Calu3 (cell line): ENCODE measurements at regions not wholly inside any gene's neighbourhood (a gene's known extent, or its start where the extent isn't known, plus 50 kb on each side); places are given as distances from the start of the nearest gene placed in this dataset.

Source experiments
- BruUV-seq: library from RNA; stranded (reverse); fragments of 400-500 nt; replicated peaks from 2 replicates; lab custom pipeline; 2021; lab: Mats Ljungman, UMichigan
- CTCF ChIA-PET: fragments of 300-600 bp; sonication (Branson Sonifier 250); formaldehyde crosslinking; loops from one replicate; lab custom pipeline; 2022; ENCODE audit warnings: antibody characterized with exemption; lab: Charles Lee
- DNase-seq: peaks from one replicate; pipeline ENCODE4 v3.0.0; 2022
- H3K27ac Mint-ChIP-seq: one replicate; pipeline ENCODE4 v1.8.0; 2022; ENCODE audit warnings: mixed read lengths; ENCODE audit not compliant: unreplicated experiment
- H3K27me3 Mint-ChIP-seq: one replicate; pipeline ENCODE4 v1.8.0; 2022; ENCODE audit warnings: mixed read lengths; ENCODE audit not compliant: unreplicated experiment
- H3K36me3 Mint-ChIP-seq: one replicate; pipeline ENCODE4 v1.8.0; 2022; ENCODE audit warnings: mild to moderate bottlenecking, moderate library complexity, mixed read lengths; ENCODE audit not compliant: insufficient read depth, unreplicated experiment
- H3K4me1 Mint-ChIP-seq: one replicate; pipeline ENCODE4 v1.8.0; 2022; ENCODE audit warnings: mild to moderate bottlenecking, low read depth, mixed read lengths; ENCODE audit not compliant: unreplicated experiment
- H3K4me3 Mint-ChIP-seq: one replicate; pipeline ENCODE4 v1.8.0; 2022; ENCODE audit warnings: mild to moderate bottlenecking, low read depth, moderate library complexity, mixed read lengths; ENCODE audit not compliant: unreplicated experiment
- H3K9me3 Mint-ChIP-seq: one replicate; pipeline ENCODE4 v1.8.0; 2022; ENCODE audit warnings: low read depth, mixed read lengths; ENCODE audit not compliant: unreplicated experiment
- intact Hi-C: fragments of 100-400 bp; cut with micrococcal nuclease; formaldehyde crosslinking; loops from one replicate; pipeline ENCODE4 v1.10.0; 2022; ENCODE audit not compliant: unreplicated experiment
- TF ChIP-seq, protein P1 (sequence below): fragments of 200-600 bp; IDR thresholded peaks from one replicate; pipeline ENCODE4 v1.8.0; 2022; ENCODE audit warnings: antibody characterized with exemption; ENCODE audit not compliant: unreplicated experiment

GRCh38 chr11:92111287-92111686 is 113.3 kb upstream of the FAT3 start:
- intact Hi-C loops: no loop called here
- Mint-ChIP-seq H3K9me3 (peaks cover 2% of the 10 kb centered on the region), H3K27me3 (no peaks in the 10 kb centered on the region), H3K36me3 (no peaks in the 10 kb centered on the region), H3K4me1 (no peaks in the 10 kb centered on the region), H3K4me3 (no peak overlapping the region), H3K27ac (no peak overlapping the region)
- CTCF ChIA-PET: no interaction called here
- TF ChIP-seq, protein P1, sequence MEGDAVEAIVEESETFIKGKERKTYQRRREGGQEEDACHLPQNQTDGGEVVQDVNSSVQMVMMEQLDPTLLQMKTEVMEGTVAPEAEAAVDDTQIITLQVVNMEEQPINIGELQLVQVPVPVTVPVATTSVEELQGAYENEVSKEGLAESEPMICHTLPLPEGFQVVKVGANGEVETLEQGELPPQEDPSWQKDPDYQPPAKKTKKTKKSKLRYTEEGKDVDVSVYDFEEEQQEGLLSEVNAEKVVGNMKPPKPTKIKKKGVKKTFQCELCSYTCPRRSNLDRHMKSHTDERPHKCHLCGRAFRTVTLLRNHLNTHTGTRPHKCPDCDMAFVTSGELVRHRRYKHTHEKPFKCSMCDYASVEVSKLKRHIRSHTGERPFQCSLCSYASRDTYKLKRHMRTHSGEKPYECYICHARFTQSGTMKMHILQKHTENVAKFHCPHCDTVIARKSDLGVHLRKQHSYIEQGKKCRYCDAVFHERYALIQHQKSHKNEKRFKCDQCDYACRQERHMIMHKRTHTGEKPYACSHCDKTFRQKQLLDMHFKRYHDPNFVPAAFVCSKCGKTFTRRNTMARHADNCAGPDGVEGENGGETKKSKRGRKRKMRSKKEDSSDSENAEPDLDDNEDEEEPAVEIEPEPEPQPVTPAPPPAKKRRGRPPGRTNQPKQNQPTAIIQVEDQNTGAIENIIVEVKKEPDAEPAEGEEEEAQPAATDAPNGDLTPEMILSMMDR: no peak
- no TSS peak for BruUV-seq
- no peak for DNase-seq

- TF ChIP-seq, protein P1: no peak
- intact Hi-C loops: no loop called here
- Mint-ChIP-seq H3K9me3 (no peaks in the 10 kb centered on the region), H3K27me3 (no peaks in the 10 kb centered on the region), H3K36me3 (no peaks in the 10 kb centered on the region), H3K4me3 (no peak overlapping the region), H3K27ac (no peak overlapping the region), H3K4me1 (no peaks in the 10 kb centered on the region)
- no peak for DNase-seq
- CTCF ChIA-PET: no interaction called here
- BruUV-seq: no TSS peak
Measured at GRCh38 chr11:92109466-92109865, 115.2 kb upstream of the FAT3 start.

DNA sequence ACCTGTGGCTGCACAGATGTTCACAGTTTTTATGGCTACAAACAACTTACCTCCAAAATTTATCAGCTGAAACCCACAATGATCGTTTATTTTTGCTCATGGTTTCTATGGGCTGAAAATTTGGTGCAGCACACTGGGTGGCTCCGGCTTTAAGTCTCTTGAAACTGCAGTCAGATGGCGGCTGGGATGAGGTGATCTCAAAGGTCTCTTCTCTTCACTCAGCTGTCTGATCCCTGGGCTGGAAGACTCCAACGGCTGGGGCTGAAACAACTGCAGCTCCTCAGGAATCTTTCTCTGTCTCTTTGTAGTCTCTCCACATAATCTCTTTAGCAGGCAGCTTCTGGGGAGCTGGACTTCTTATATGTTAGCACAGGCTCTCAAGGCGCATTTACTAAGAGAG is 117.3 kb upstream of the FAT3 start:
- Mint-ChIP-seq H3K4me1 (no peaks in the 10 kb centered on the region), H3K27ac (no peak overlapping the region), H3K36me3 (no peaks in the 10 kb centered on the region), H3K4me3 (no peak overlapping the region), H3K27me3 (no peaks in the 10 kb centered on the region), H3K9me3 (no peaks in the 10 kb centered on the region)
- intact Hi-C loops: no loop called here
- CTCF ChIA-PET: no interaction called here
- TF ChIP-seq, protein P1: no peak
- DNase-seq: no peak
- BruUV-seq: no TSS peak

GRCh38 chr11:92104349-92104748 is 120.3 kb upstream of the FAT3 start:
- H3K4me1 Mint-ChIP-seq: no peaks in the 10 kb centered on the region
- H3K27me3 Mint-ChIP-seq: no peaks in the 10 kb centered on the region
- CTCF ChIA-PET: no interaction called here
- H3K36me3 Mint-ChIP-seq: no peaks in the 10 kb centered on the region
- no peak for DNase-seq
- BruUV-seq: no TSS peak
- TF ChIP-seq, protein P1: no peak
- H3K9me3 Mint-ChIP-seq: no peaks in the 10 kb centered on the region
- H3K4me3 Mint-ChIP-seq: no peak overlapping the region
- H3K27ac Mint-ChIP-seq: no peak overlapping the region
- intact Hi-C loops: no loop called here
